ENCODE measurements at regions not wholly inside any gene's neighbourhood (a gene's known extent, or its start where the extent isn't known, plus 50 kb on each side); places are given as distances from the start of the nearest gene placed in this dataset.
A peak's percentile ranks its signal among the peaks of the same experiment; 100 is the strongest.

DNA sequence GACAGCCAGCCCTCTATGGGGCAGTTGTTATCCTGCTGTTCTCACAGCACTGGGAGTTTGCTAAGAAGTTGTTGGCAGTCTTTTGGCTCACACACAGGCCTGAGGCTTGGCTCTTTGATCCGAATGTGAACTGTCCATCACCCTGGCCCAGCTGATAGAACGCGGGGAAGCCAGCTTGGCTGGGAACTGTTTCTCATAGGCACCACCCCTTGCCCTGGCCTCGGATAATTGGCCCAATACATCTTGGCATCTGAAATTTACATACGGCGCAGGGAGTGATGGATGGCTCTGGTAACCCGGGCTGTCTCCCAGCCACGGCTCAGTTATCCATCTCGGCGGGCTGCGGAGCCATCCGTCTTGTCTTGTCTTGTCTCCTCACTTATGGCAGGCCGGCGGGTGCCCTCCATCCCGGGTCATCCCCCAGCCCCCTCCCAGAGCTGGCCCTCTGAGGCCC is 164.1 kb downstream of the PHETA1 start:
- Histone ChIP-seq H3K9me3 (no peaks in the 10 kb centered on the region), H3K36me3 (no peaks in the 10 kb centered on the region), H3K4me3 (no peak overlapping the region), H3K27me3 (peaks cover 6 to 86% of the 10 kb centered on the region in 2 donors), H3K27ac (no peak overlapping the region), H3K4me1 (no peaks in the 10 kb centered on the region)
- DNase-seq: peak in 2 of 4 donors; percentile 30 to 35
- TF ChIP-seq, protein P1, sequence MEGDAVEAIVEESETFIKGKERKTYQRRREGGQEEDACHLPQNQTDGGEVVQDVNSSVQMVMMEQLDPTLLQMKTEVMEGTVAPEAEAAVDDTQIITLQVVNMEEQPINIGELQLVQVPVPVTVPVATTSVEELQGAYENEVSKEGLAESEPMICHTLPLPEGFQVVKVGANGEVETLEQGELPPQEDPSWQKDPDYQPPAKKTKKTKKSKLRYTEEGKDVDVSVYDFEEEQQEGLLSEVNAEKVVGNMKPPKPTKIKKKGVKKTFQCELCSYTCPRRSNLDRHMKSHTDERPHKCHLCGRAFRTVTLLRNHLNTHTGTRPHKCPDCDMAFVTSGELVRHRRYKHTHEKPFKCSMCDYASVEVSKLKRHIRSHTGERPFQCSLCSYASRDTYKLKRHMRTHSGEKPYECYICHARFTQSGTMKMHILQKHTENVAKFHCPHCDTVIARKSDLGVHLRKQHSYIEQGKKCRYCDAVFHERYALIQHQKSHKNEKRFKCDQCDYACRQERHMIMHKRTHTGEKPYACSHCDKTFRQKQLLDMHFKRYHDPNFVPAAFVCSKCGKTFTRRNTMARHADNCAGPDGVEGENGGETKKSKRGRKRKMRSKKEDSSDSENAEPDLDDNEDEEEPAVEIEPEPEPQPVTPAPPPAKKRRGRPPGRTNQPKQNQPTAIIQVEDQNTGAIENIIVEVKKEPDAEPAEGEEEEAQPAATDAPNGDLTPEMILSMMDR (IDR thresholded peaks at IDR 0.05): no peak
- ATAC-seq: no peak
- intact Hi-C loops (cut with DNase I): no loop called here

DNA sequence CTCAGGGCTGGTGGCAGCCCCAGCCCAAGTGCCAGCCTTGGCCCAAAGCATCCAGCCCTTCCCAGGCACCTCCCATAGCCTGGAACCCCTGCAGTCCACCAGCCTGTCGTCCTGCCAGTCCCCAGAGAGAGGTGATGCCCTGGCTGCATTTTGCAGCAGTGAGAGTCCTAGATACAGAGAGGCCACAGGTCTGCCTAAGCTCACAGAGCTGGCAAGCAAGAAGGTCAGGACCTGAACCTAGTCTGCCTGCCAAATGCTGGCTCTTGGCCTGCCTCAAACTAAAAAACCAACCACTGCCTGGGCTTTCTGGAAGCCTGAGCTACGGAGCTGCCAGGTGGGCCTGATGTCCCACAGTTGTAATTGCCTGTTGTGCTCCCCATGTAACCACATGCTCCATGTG is 164.9 kb downstream of the PHETA1 start:
- TF ChIP-seq, protein P1 (IDR thresholded peaks at IDR 0.05): no peak
- Histone ChIP-seq H3K27ac (no peak overlapping the region), H3K36me3 (no peaks in the 10 kb centered on the region), H3K9me3 (no peaks in the 10 kb centered on the region), H3K4me1 (no peaks in the 10 kb centered on the region), H3K4me3 (no peak overlapping the region), H3K27me3 (peaks cover 4 to 78% of the 10 kb centered on the region in 2 donors)
- no peak for DNase-seq
- no peak for ATAC-seq
- intact Hi-C loops (cut with DNase I): no loop called here

- H3K4me3 ChIP-seq: no peak overlapping the region
- peaks cover 0 to 74% of the 10 kb centered on the region in 2 donors for H3K27me3 ChIP-seq
- no peaks in the 10 kb centered on the region for H3K9me3 ChIP-seq
- H3K4me1 ChIP-seq: no peaks in the 10 kb centered on the region
- TF ChIP-seq, protein P1 (IDR thresholded peaks at IDR 0.05): no peak
- no peak for ATAC-seq
- no peak overlapping the region for H3K27ac ChIP-seq
- DNase-seq: no peak
- no peaks in the 10 kb centered on the region for H3K36me3 ChIP-seq
- intact Hi-C loops (cut with DNase I): no loop called here
Measured at GRCh38 chr12:111203446-111203845, 165.4 kb downstream of the PHETA1 start.

DNA sequence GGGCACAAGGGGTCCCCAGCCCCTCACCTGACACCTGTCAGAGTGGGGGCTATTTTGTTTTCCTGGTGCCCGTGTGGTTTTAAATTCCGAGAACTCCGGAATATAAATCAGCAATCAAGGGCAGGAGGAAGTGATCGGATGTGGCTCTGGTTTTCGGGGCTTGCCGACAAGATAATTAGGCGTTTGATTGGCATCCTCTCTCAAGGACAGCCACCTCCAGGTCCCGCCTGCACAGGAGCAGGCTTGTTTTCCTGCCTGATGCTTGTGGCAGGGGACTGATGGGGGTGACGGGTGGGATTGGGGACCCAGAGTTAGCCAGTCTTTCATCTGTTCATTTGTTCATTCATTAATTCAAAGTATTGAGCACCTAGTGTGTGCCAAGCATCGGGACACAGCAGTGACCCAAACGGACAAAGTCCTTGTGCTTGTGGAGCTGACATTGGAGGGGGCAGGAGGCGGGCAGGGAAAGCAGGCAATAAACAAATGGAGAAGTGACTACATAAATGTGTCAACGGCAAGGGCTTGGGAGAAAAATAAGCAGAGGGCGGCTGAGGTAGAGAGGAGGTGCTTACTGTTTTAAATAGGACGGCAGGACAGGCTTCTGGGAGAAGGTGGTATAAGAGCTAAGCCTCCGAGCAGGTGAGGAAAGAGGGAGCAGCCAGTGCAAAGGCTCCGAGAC is 166.5 kb downstream of the PHETA1 start:
- Histone ChIP-seq H3K9me3 (no peaks in the 10 kb centered on the region), H3K4me3 (no peak overlapping the region), H3K4me1 (no peaks in the 10 kb centered on the region), H3K27me3 (peaks cover 0 to 71% of the 10 kb centered on the region in 2 donors), H3K27ac (no peak overlapping the region), H3K36me3 (no peaks in the 10 kb centered on the region)
- ATAC-seq (no peak), DNase-seq (no peak)
- intact Hi-C loops (cut with DNase I): no loop called here
- TF ChIP-seq, protein P1 (IDR thresholded peaks at IDR 0.05): no peak

- intact Hi-C loops (cut with DNase I): no loop called here
Measured at GRCh38 chr12:111201495-111202236, 167.2 kb downstream of the PHETA1 start.

More at GRCh38 chr12:111201495-111202236, 167.2 kb downstream of the PHETA1 start:
- TF ChIP-seq, protein P1 (IDR thresholded peaks at IDR 0.05): no peak
- no peaks in the 10 kb centered on the region for H3K9me3 ChIP-seq
- H3K36me3 ChIP-seq: no peaks in the 10 kb centered on the region
- H3K4me1 ChIP-seq: no peaks in the 10 kb centered on the region
- ATAC-seq: no peak
- H3K27ac ChIP-seq: no peak overlapping the region
- peaks cover 0 to 78% of the 10 kb centered on the region in 2 donors for H3K27me3 ChIP-seq
- no peak overlapping the region for H3K4me3 ChIP-seq
- no peak for DNase-seq
